ENCODE measurements at regions not wholly inside any gene's neighbourhood (a gene's known extent, or its start where the extent isn't known, plus 50 kb on each side); places are given as distances from the start of the nearest gene placed in this dataset.
"Not testable (repeated sequence)": the region's sequence is repeated elsewhere in the genome, so short reads cannot be mapped to it uniquely, and the experiment has no call there.

GRCh38 chr7:70846208-70846607, 285.7 kb upstream of the GALNT17 start:
- no peak for DNase-seq (ENCODE audit: low spot score)

- no peak for DNase-seq (ENCODE audit: low spot score)
These were observed 282.2 kb upstream of the GALNT17 start for GRCh38 chr7:70849580-70850235.

GRCh38 chr7:70855373-70855772, 276.6 kb upstream of the GALNT17 start:
- no peak for DNase-seq (ENCODE audit: low spot score)

- peak; percentile 65 for DNase-seq (ENCODE audit: low spot score)
These were observed 274.9 kb upstream of the GALNT17 start for GRCh38 chr7:70856901-70857630.

GRCh38 chr7:70857793-70858545, 274.0 kb upstream of the GALNT17 start:
- no peak for DNase-seq (ENCODE audit: low spot score)

- no peak for DNase-seq (ENCODE audit: low spot score)
These were observed 264.4 kb upstream of the GALNT17 start for GRCh38 chr7:70867513-70867912.

- DNase-seq (ENCODE audit: low spot score), result no peak
These were observed 261.6 kb upstream of the GALNT17 start for GRCh38 chr7:70870349-70870748.

GRCh38 chr7:70872188-70872587, 259.8 kb upstream of the GALNT17 start:
- DNase-seq (ENCODE audit: low spot score), result no peak

- DNase-seq (ENCODE audit: low spot score), result no peak
These were observed 250.6 kb upstream of the GALNT17 start for GRCh38 chr7:70881167-70881847.

- no peak for DNase-seq (ENCODE audit: low spot score)
These were observed 248.0 kb upstream of the GALNT17 start for GRCh38 chr7:70883750-70884439.

- no peak for DNase-seq (ENCODE audit: low spot score)
These were observed 247.5 kb upstream of the GALNT17 start for GRCh38 chr7:70884440-70884764.

- DNase-seq (ENCODE audit: low spot score), result no peak
These were observed 247.1 kb upstream of the GALNT17 start for GRCh38 chr7:70884809-70885208.

GRCh38 chr7:70886547-70886946, 245.4 kb upstream of the GALNT17 start:
- no peak for DNase-seq (ENCODE audit: low spot score)

GRCh38 chr7:70887186-70887585, 244.8 kb upstream of the GALNT17 start:
- no peak for DNase-seq (ENCODE audit: low spot score)

GRCh38 chr7:70890147-70890969, 241.6 kb upstream of the GALNT17 start:
- DNase-seq (ENCODE audit: low spot score), result no peak

GRCh38 chr7:70893422-70893821, 238.5 kb upstream of the GALNT17 start:
- DNase-seq (ENCODE audit: low spot score), result no peak

- no peak for DNase-seq (ENCODE audit: low spot score)
These were observed 237.8 kb upstream of the GALNT17 start for GRCh38 chr7:70893971-70894715.

- no peak for DNase-seq (ENCODE audit: low spot score)
These were observed 237.1 kb upstream of the GALNT17 start for GRCh38 chr7:70894799-70895198.

GRCh38 chr7:70895337-70896200, 236.4 kb upstream of the GALNT17 start:
- not testable (repeated sequence) for DNase-seq (ENCODE audit: low spot score)

All from kidney tubule cell (primary cell).